ENCODE measurements at regions not wholly inside any gene's neighbourhood (a gene's known extent, or its start where the extent isn't known, plus 50 kb on each side); places are given as distances from the start of the nearest gene placed in this dataset.
"Not testable (repeated sequence)": the region's sequence is repeated elsewhere in the genome, so short reads cannot be mapped to it uniquely, and the experiment has no call there.

- no peak for DNase-seq (ENCODE audit: low spot score)
These were observed 74.1 kb upstream of the CHD2 start for GRCh38 chr15:92825985-92826384.

- not testable (repeated sequence) for DNase-seq (ENCODE audit: low spot score)
These were observed 72.1 kb upstream of the CHD2 start for GRCh38 chr15:92827991-92828390.

GRCh38 chr15:92829875-92830274 lies 70.2 kb upstream of the CHD2 start:
- peak; percentile 23 for DNase-seq (ENCODE audit: low spot score)

- no peak for DNase-seq (ENCODE audit: low spot score)
These were observed 68.8 kb upstream of the CHD2 start for GRCh38 chr15:92831336-92831654.

- DNase-seq (ENCODE audit: low spot score): peak; percentile 99
These were observed 68.3 kb upstream of the CHD2 start for GRCh38 chr15:92831655-92832328.

GRCh38 chr15:92833106-92833433 lies 67.1 kb upstream of the CHD2 start:
- no peak for DNase-seq (ENCODE audit: low spot score)

- no peak for DNase-seq (ENCODE audit: low spot score)
These were observed 66.4 kb upstream of the CHD2 start for GRCh38 chr15:92833493-92834271.

- DNase-seq (ENCODE audit: low spot score): no peak
These were observed 60.4 kb upstream of the CHD2 start for GRCh38 chr15:92839696-92840095.

GRCh38 chr15:92840149-92840548 lies 60.0 kb upstream of the CHD2 start:
- DNase-seq (ENCODE audit: low spot score): no peak

GRCh38 chr15:92843326-92843725 lies 56.8 kb upstream of the CHD2 start:
- no peak for DNase-seq (ENCODE audit: low spot score)

- no peak for DNase-seq (ENCODE audit: low spot score)
These were observed 56.3 kb upstream of the CHD2 start for GRCh38 chr15:92843814-92844213.

- no peak for DNase-seq (ENCODE audit: low spot score)
These were observed 55.0 kb upstream of the CHD2 start for GRCh38 chr15:92845126-92845508.

- no peak for DNase-seq (ENCODE audit: low spot score)
These were observed 53.4 kb upstream of the CHD2 start for GRCh38 chr15:92846741-92847140.

- DNase-seq (ENCODE audit: low spot score): no peak
These were observed 52.3 kb upstream of the CHD2 start for GRCh38 chr15:92847841-92848240.

GRCh38 chr15:92848464-92848851 lies 51.7 kb upstream of the CHD2 start:
- no peak for DNase-seq (ENCODE audit: low spot score)

- DNase-seq (ENCODE audit: low spot score): no peak
These were observed 51.1 kb upstream of the CHD2 start for GRCh38 chr15:92848852-92849598.

- not testable (repeated sequence) for DNase-seq (ENCODE audit: low spot score)
These were observed 49.9 kb upstream of the CHD2 start for GRCh38 chr15:92850218-92850617.

Data from cerebellar cortex (tissue), 1 donor.